ENCODE measurements at regions not wholly inside any gene's neighbourhood (a gene's known extent, or its start where the extent isn't known, plus 50 kb on each side); places are given as distances from the start of the nearest gene placed in this dataset.

DNA sequence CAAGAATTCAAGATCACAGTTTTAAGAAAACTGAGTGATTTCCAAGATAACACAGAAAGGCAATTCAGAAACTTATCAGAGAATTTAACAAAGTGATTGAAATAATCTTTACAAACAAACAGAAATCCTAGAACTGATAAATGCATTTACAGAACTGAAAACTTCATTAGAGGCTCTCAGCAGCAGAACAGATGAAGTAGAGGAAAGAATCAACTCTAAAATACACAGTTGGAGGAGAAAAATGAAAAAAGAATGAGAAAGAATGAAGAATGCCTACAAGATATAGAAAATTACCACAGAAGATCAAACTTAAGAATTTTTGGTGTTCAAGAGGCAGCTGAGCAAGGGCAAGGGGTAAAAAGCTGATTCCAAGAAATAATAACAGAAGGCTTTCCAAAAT, 168.8 kb downstream of the POLR2M start:
- Histone ChIP-seq H3K4me1 (no peaks in the 10 kb centered on the region), H3K4me3 (no peak overlapping the region), H3K27me3 (no peaks in the 10 kb centered on the region), H3K36me3 (replicated peaks in 1 of 2; ENCODE audit: insufficient read depth in 1 of 2, low read depth in 2 of 2) (no peaks in the 10 kb centered on the region), H3K27ac (no peak overlapping the region), H3K9me3 (no peaks in the 10 kb centered on the region)
- TF ChIP-seq, protein P1, sequence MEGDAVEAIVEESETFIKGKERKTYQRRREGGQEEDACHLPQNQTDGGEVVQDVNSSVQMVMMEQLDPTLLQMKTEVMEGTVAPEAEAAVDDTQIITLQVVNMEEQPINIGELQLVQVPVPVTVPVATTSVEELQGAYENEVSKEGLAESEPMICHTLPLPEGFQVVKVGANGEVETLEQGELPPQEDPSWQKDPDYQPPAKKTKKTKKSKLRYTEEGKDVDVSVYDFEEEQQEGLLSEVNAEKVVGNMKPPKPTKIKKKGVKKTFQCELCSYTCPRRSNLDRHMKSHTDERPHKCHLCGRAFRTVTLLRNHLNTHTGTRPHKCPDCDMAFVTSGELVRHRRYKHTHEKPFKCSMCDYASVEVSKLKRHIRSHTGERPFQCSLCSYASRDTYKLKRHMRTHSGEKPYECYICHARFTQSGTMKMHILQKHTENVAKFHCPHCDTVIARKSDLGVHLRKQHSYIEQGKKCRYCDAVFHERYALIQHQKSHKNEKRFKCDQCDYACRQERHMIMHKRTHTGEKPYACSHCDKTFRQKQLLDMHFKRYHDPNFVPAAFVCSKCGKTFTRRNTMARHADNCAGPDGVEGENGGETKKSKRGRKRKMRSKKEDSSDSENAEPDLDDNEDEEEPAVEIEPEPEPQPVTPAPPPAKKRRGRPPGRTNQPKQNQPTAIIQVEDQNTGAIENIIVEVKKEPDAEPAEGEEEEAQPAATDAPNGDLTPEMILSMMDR (IDR thresholded peaks at IDR 0.05) = no peak
- TF ChIP-seq POLR2A (IDR thresholded peaks at IDR 0.05) = no peak
- DNase-seq (no peak), ATAC-seq (no peak)
- intact Hi-C loops (cut with DNase I) = no loop called here

DNA sequence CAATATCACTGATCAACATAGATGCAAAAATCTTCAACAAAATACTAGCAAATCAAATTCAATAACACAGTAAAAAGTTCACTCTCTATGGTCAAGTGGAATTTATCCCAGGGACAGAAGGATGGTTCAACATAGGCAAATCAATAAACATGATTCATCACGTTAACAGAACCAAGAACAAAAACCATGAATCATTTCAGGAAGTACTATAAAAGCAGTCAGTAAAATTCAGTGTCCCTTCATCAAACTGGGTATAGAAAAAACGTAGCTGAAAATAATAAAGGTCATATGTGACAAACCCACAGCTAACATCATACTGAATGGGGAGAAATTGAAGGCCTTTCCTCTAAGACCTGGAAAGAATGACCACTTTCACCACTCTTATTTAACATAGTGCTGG, 172.1 kb downstream of the POLR2M start:
- Histone ChIP-seq H3K36me3 (replicated peaks in 1 of 2; ENCODE audit: insufficient read depth in 1 of 2, low read depth in 2 of 2) (no peaks in the 10 kb centered on the region), H3K9me3 (no peaks in the 10 kb centered on the region), H3K27ac (no peak overlapping the region), H3K27me3 (no peaks in the 10 kb centered on the region), H3K4me1 (no peaks in the 10 kb centered on the region), H3K4me3 (no peak overlapping the region)
- DNase-seq = no peak
- 21 to 35% methylated on average over 2 of the region's 2 CpGs for WGBS, 2 donors
- TF ChIP-seq, protein P1 (IDR thresholded peaks at IDR 0.05) = no peak
- TF ChIP-seq POLR2A (IDR thresholded peaks at IDR 0.05) = no peak
- intact Hi-C loops (cut with DNase I) = no loop called here
- ATAC-seq = no peak

DNA sequence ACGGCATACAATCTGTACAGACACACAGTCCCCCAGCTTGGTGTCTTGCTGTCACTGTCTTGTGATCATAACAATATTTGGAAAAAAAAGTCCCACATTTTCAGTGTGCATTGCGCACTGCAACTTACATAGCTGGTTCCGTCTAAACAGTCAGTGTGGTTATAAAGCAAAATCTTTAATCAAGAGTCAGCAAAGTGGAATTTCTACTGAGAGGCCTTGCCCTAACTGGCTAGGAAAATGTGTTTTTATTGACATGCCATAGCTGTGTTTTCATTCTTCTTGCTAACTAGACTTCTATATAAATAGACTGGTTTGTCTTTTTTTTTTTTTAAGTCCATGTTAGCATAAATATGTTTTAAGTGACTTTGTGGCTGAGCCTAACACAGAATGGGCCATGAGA, 174.8 kb downstream of the POLR2M start:
- no peak for DNase-seq
- Histone ChIP-seq H3K4me3 (no peak overlapping the region), H3K27me3 (no peaks in the 10 kb centered on the region), H3K36me3 (replicated peaks in 1 of 2; ENCODE audit: insufficient read depth in 1 of 2, low read depth in 2 of 2) (no peaks in the 10 kb centered on the region), H3K27ac (no peak overlapping the region), H3K9me3 (no peaks in the 10 kb centered on the region), H3K4me1 (no peaks in the 10 kb centered on the region)
- no peak for ATAC-seq
- WGBS, 2 donors = 87 to 89% methylated on average over 3 of the region's 3 CpGs
- intact Hi-C loops (cut with DNase I) = no loop called here
- no peak for TF ChIP-seq POLR2A (IDR thresholded peaks at IDR 0.05)
- TF ChIP-seq, protein P1 (IDR thresholded peaks at IDR 0.05) = no peak

DNA sequence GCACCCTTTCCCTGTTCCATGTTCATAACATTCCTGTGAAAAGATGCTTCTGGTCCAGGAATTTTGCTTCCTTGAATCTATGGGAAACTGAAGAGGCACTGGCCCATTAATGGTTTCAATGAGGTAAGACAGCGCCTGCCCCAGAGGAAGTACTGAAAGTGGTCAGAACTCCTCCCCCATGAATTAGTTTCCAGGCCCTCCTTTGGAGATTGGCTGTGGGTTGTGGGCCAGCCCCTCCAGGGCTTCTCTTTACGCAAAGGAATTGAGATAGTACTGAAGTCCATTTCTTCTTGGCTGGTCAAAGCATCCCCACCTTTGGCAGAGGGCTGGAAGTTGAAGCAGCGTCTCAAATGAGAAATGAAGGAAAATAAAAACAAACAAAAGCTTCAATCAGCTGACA, 175.5 kb downstream of the POLR2M start:
- DNase-seq (no peak), ATAC-seq (no peak)
- H3K9me3 ChIP-seq = no peaks in the 10 kb centered on the region
- H3K27me3 ChIP-seq = no peaks in the 10 kb centered on the region
- H3K4me3 ChIP-seq = no peak overlapping the region
- H3K27ac ChIP-seq = no peak overlapping the region
- H3K36me3 ChIP-seq (replicated peaks in 1 of 2; ENCODE audit: insufficient read depth in 1 of 2, low read depth in 2 of 2) = no peaks in the 10 kb centered on the region
- TF ChIP-seq, protein P1 (IDR thresholded peaks at IDR 0.05) = no peak
- no peak for TF ChIP-seq POLR2A (IDR thresholded peaks at IDR 0.05)
- intact Hi-C loops (cut with DNase I) = no loop called here
- 81 to 85% methylated on average over 3 of the region's 3 CpGs for WGBS, 2 donors
- no peaks in the 10 kb centered on the region for H3K4me1 ChIP-seq

DNA sequence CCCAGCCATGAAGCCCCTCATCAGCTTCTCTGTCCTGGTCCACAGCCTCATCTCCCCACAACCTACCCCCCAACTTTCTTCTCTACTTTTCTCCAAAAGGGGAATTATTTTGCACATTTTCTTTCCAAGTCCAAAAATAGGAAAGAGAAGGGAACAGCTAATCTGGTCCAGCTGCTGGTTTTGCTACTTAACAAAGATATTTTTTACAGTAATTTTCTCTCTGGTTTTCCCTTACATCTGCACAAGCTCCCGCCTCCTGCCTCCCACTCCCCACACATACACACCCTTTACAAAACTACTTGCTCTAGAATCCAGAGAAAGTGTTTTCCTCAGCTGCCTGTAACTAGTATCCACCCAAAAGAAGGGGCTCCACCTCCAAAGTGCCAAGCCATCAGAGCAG, 177.2 kb downstream of the POLR2M start:
- WGBS, 2 donors = 91 to 93% methylated on average over 1 of the region's 1 CpG
- H3K36me3 ChIP-seq (replicated peaks in 1 of 2; ENCODE audit: insufficient read depth in 1 of 2, low read depth in 2 of 2) = no peaks in the 10 kb centered on the region
- no peak overlapping the region for H3K27ac ChIP-seq
- no peak for DNase-seq
- no peak overlapping the region for H3K4me3 ChIP-seq
- no peaks in the 10 kb centered on the region for H3K27me3 ChIP-seq
- intact Hi-C loops (cut with DNase I) = no loop called here
- TF ChIP-seq, protein P1 (IDR thresholded peaks at IDR 0.05) = no peak
- no peak for TF ChIP-seq POLR2A (IDR thresholded peaks at IDR 0.05)
- no peak for ATAC-seq
- H3K9me3 ChIP-seq = no peaks in the 10 kb centered on the region
- no peaks in the 10 kb centered on the region for H3K4me1 ChIP-seq
